ENCODE measurements at regions not wholly inside any gene's neighbourhood (a gene's known extent, or its start where the extent isn't known, plus 50 kb on each side); places are given as distances from the start of the nearest gene placed in this dataset.

GRCh38 chr15:36313736-36314280, 265.6 kb upstream of the CDIN1 start:
- no peak overlapping the region for H3K4me3 ChIP-seq (ENCODE audit: low read depth, low read length)
- no peaks in the 10 kb centered on the region for H3K27me3 ChIP-seq
- no peaks in the 10 kb centered on the region for H3K36me3 ChIP-seq
- DNase-seq, result no peak
- H3K4me1 ChIP-seq, result no peaks in the 10 kb centered on the region
- TF ChIP-seq CTCF (IDR thresholded peaks at IDR 0.05; ENCODE audit: low read depth, low read length), result no peak
- no peaks in the 10 kb centered on the region for H3K9me3 ChIP-seq

GRCh38 chr15:36315649-36316048, 263.8 kb upstream of the CDIN1 start:
- no peak for DNase-seq
- H3K27me3 ChIP-seq, result no peaks in the 10 kb centered on the region
- H3K4me1 ChIP-seq, result no peaks in the 10 kb centered on the region
- no peaks in the 10 kb centered on the region for H3K9me3 ChIP-seq
- TF ChIP-seq CTCF (IDR thresholded peaks at IDR 0.05; ENCODE audit: low read depth, low read length), result no peak
- no peaks in the 10 kb centered on the region for H3K36me3 ChIP-seq
- H3K4me3 ChIP-seq (ENCODE audit: low read depth, low read length), result no peak overlapping the region

GRCh38 chr15:36323615-36324014, 255.8 kb upstream of the CDIN1 start:
- Histone ChIP-seq H3K9me3 (no peaks in the 10 kb centered on the region), H3K4me1 (no peaks in the 10 kb centered on the region), H3K27me3 (no peaks in the 10 kb centered on the region), H3K4me3 (ENCODE audit: low read depth, low read length) (no peak overlapping the region), H3K36me3 (no peaks in the 10 kb centered on the region)
- TF ChIP-seq CTCF (IDR thresholded peaks at IDR 0.05; ENCODE audit: low read depth, low read length), result no peak
- no peak for DNase-seq

GRCh38 chr15:36325206-36325605, 254.2 kb upstream of the CDIN1 start:
- no peaks in the 10 kb centered on the region for H3K9me3 ChIP-seq
- no peaks in the 10 kb centered on the region for H3K27me3 ChIP-seq
- no peak for DNase-seq
- no peak overlapping the region for H3K4me3 ChIP-seq (ENCODE audit: low read depth, low read length)
- H3K4me1 ChIP-seq, result no peaks in the 10 kb centered on the region
- no peak for TF ChIP-seq CTCF (IDR thresholded peaks at IDR 0.05; ENCODE audit: low read depth, low read length)
- H3K36me3 ChIP-seq, result no peaks in the 10 kb centered on the region

GRCh38 chr15:36329592-36329991, 249.8 kb upstream of the CDIN1 start:
- no peak for DNase-seq
- no peak overlapping the region for H3K4me3 ChIP-seq (ENCODE audit: low read depth, low read length)
- TF ChIP-seq CTCF (IDR thresholded peaks at IDR 0.05; ENCODE audit: low read depth, low read length), result no peak
- no peaks in the 10 kb centered on the region for H3K9me3 ChIP-seq
- H3K4me1 ChIP-seq, result peaks cover 3% of the 10 kb centered on the region; the same call in 1 of the 2 replicates
- no peaks in the 10 kb centered on the region for H3K27me3 ChIP-seq
- H3K36me3 ChIP-seq, result no peaks in the 10 kb centered on the region

- no peak for TF ChIP-seq CTCF (IDR thresholded peaks at IDR 0.05; ENCODE audit: low read depth, low read length)
- H3K36me3 ChIP-seq, result no peaks in the 10 kb centered on the region
- H3K9me3 ChIP-seq, result no peaks in the 10 kb centered on the region
- no peak for DNase-seq
- H3K4me1 ChIP-seq, result peaks cover 3% of the 10 kb centered on the region; the same call in 1 of the 2 replicates
- no peaks in the 10 kb centered on the region for H3K27me3 ChIP-seq
- H3K4me3 ChIP-seq (ENCODE audit: low read depth, low read length), result no peak overlapping the region
Observed at GRCh38 chr15:36330598-36330997, 248.8 kb upstream of the CDIN1 start.

Measured in BE2C (cell line).